ENCODE measurements at regions not wholly inside any gene's neighbourhood (a gene's known extent, or its start where the extent isn't known, plus 50 kb on each side); places are given as distances from the start of the nearest gene placed in this dataset.

DNA sequence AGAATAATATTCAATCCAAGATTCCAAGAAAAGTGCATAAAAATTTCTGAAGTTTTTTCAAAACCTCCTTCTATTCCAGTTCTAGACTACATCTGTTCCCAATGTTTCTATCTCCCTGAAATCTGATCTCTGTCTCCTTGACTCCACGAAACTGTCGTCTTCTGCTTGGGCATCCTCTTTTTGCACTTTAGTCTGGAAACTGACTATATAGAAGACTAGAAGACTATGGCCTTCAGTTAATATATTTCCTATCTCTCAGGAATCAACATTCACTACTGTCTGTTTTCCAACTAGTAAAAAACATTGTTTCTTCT lies 745.4 kb upstream of the ADGRB3 start:
- H3K4me3 ChIP-seq (ENCODE audit: low read depth, low read length) = no peak overlapping the region
- TF ChIP-seq, protein P1, sequence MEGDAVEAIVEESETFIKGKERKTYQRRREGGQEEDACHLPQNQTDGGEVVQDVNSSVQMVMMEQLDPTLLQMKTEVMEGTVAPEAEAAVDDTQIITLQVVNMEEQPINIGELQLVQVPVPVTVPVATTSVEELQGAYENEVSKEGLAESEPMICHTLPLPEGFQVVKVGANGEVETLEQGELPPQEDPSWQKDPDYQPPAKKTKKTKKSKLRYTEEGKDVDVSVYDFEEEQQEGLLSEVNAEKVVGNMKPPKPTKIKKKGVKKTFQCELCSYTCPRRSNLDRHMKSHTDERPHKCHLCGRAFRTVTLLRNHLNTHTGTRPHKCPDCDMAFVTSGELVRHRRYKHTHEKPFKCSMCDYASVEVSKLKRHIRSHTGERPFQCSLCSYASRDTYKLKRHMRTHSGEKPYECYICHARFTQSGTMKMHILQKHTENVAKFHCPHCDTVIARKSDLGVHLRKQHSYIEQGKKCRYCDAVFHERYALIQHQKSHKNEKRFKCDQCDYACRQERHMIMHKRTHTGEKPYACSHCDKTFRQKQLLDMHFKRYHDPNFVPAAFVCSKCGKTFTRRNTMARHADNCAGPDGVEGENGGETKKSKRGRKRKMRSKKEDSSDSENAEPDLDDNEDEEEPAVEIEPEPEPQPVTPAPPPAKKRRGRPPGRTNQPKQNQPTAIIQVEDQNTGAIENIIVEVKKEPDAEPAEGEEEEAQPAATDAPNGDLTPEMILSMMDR (IDR thresholded peaks at IDR 0.05; ENCODE audit: insufficient read depth, low read depth, low read length) = no peak
- DNase-seq (ENCODE audit: low read depth) = no peak

DNA sequence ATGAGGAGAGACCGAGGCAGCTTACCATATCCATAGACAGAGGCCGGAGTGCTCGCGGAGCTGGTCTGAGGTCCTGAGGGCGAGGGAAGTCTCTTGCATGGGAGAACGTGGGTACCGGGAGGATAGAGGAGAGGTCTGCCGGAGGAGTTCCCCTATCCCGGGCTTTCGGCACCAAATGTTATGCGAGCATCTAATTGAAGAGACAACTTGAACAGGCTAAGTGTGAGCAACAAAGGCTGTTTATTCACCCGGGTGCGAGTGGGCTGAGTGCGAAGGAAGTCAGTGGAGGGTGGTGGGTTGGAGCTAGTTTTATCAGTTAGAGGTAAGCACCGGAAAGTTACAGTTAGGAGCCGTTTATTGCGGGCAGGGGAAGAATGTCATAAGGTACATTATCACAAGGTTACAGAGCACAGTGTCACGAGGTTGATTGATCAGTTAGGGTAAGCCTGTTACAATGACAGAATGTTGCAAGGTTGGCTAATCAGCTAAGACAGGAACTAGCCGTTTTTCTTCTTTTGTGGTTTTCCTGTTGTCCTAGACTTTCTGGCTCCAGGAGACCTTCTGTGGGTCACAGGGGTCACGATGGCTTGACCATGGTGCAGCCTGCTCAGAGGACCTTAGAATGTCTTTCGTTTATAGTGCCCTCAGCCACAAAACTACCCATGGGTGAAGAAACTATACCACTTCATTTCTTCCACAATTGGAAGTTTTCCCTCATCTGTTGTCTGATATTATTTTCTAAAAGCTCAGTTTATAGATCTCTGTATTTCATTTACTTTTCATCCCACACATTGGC lies 746.0 kb upstream of the ADGRB3 start:
- DNase-seq (ENCODE audit: low read depth) = no peak
- TF ChIP-seq, protein P1 (IDR thresholded peaks at IDR 0.05; ENCODE audit: insufficient read depth, low read depth, low read length) = no peak
- H3K4me3 ChIP-seq (ENCODE audit: low read depth, low read length) = no peak overlapping the region

DNA sequence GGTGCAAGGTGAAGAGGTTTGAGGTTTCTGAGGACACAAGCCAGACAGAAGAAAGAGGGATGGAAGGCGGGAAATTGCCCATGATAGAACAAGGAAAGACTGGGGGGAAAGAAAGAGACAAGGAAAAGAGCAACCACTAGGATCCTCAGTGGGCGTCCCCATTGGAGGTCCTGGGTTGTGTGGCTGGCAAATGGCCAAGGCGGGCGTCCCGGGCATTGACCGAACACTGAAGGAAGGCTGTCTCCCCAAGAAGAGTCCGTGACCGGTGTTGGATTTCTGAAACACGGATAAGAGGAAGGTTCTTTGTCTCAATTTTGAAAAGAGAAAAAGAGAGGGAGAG lies 746.6 kb upstream of the ADGRB3 start:
- TF ChIP-seq, protein P1 (IDR thresholded peaks at IDR 0.05; ENCODE audit: insufficient read depth, low read depth, low read length) = no peak
- H3K4me3 ChIP-seq (ENCODE audit: low read depth, low read length) = no peak overlapping the region
- DNase-seq (ENCODE audit: low read depth) = no peak

DNA sequence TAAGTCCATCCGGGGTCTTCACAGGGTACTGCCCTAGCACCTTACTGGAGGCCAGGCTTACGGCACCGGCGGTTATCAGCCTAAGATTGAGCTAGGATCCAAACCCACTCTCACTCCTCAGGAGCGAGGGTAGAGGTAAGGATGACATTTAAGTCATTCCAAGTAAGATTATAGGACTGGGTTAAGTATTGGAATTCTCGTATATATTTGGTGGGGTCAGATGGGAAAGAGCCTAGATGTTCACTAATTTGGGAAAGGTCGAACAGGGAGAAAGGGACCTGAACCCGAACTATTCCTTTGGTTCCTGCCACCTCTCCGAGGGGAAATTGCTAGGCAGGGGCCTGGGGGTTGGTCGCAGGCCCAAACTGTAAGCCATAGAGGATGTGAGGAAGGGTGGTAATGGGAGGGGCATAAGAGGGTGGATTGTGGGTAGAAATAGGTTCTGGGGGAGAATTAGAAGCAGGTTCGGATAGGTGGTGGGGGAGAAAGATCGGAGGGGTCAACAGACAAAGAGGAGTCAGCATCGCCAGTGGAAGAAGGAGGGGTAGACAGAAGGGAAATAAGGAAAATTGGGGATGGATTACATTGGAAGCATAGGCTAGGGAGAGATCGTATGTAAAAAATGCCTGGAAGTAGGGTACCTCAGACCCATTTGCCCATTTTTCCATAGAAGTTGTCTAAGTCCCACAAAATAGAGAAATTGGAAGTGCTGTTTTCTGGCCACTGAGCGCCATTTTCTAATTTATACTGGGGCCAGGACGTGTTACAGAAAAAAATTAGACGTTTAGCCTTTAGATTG lies 747.1 kb upstream of the ADGRB3 start:
- H3K4me3 ChIP-seq (ENCODE audit: low read depth, low read length) = no peak overlapping the region
- TF ChIP-seq, protein P1 (IDR thresholded peaks at IDR 0.05; ENCODE audit: insufficient read depth, low read depth, low read length) = no peak
- no peak for DNase-seq (ENCODE audit: low read depth)

DNA sequence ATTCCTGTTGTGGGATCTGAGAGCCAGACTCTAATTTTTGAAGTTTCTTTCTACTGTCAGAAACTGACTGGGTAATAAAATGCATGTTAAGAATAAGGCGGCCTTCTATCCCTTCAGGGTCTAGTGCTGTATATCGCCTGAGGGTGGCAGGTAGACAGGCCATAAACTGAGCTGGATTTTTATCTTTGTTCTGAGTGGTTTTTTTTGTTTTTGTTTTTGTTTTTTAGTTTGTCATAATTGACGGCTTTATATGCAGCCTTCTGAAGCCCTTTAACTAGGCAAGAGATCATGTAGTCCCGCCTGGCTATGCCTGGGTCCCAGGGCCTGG lies 747.7 kb upstream of the ADGRB3 start:
- TF ChIP-seq, protein P1 (IDR thresholded peaks at IDR 0.05; ENCODE audit: insufficient read depth, low read depth, low read length) = no peak
- no peak overlapping the region for H3K4me3 ChIP-seq (ENCODE audit: low read depth, low read length)
- no peak for DNase-seq (ENCODE audit: low read depth)

DNA sequence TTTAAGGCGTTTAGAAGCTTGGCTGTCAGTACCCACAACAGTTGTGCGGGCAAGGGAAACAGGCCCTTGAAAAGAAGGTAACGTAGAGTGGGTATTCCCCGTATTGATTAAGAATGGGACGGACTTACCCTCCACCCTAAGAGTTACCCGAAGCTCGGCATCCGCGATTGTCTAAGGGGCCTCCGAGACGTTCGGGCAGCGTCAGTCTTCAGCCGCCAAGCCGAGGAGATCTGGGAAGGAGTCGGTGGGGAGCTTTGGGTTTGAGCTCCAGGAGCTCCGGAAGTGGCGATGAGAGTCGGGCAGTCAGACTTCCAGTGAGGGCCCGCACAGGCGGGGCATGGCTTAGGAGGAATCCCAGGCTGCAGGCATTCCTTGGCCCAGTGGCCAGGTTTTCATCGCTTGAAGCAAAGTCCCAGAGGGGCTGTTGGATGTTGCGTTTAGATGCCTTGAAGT lies 748.2 kb upstream of the ADGRB3 start:
- TF ChIP-seq, protein P1 (IDR thresholded peaks at IDR 0.05; ENCODE audit: insufficient read depth, low read depth, low read length) = no peak
- no peak overlapping the region for H3K4me3 ChIP-seq (ENCODE audit: low read depth, low read length)
- DNase-seq (ENCODE audit: low read depth) = no peak
